ENCODE measurements at regions not wholly inside any gene's neighbourhood (a gene's known extent, or its start where the extent isn't known, plus 50 kb on each side); places are given as distances from the start of the nearest gene placed in this dataset.

DNA sequence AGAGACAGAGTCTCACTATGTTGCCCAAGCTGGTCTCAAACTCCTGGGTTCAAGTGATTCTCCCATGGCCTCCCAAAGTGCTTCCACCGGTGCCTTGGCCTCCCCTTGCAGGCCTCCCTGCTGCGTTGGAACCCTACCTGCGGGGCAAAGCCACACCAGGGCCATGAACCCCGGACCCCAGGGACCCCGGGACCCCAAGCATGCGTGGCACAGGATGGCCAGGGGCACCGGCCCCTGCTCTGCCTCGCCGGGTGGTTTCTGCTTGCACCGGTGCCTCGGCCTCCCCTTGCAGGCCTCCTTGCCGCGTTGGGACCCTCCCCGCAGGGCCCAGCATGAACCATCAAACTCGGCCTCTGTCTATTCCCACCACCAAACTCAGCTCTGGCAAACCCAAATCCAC lies 301.0 kb upstream of the NPVF start:
- Mint-ChIP-seq H3K27me3 (ENCODE audit: unreplicated experiment) (peaks cover 2% of the 10 kb centered on the region), H3K36me3 (ENCODE audit: low read depth, unreplicated experiment) (no peaks in the 10 kb centered on the region), H3K9me3 (ENCODE audit: unreplicated experiment) (no peaks in the 10 kb centered on the region), H3K4me3 (ENCODE audit: unreplicated experiment) (no peak overlapping the region), H3K4me1 (ENCODE audit: unreplicated experiment) (peaks cover 26% of the 10 kb centered on the region), H3K27ac (ENCODE audit: unreplicated experiment) (no peak overlapping the region)
- TF ChIP-seq, protein P1, sequence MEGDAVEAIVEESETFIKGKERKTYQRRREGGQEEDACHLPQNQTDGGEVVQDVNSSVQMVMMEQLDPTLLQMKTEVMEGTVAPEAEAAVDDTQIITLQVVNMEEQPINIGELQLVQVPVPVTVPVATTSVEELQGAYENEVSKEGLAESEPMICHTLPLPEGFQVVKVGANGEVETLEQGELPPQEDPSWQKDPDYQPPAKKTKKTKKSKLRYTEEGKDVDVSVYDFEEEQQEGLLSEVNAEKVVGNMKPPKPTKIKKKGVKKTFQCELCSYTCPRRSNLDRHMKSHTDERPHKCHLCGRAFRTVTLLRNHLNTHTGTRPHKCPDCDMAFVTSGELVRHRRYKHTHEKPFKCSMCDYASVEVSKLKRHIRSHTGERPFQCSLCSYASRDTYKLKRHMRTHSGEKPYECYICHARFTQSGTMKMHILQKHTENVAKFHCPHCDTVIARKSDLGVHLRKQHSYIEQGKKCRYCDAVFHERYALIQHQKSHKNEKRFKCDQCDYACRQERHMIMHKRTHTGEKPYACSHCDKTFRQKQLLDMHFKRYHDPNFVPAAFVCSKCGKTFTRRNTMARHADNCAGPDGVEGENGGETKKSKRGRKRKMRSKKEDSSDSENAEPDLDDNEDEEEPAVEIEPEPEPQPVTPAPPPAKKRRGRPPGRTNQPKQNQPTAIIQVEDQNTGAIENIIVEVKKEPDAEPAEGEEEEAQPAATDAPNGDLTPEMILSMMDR (IDR thresholded peaks at IDR 0.05; ENCODE audit: unreplicated experiment), result no peak
- no peak for DNase-seq (ENCODE audit: low spot score)

DNA sequence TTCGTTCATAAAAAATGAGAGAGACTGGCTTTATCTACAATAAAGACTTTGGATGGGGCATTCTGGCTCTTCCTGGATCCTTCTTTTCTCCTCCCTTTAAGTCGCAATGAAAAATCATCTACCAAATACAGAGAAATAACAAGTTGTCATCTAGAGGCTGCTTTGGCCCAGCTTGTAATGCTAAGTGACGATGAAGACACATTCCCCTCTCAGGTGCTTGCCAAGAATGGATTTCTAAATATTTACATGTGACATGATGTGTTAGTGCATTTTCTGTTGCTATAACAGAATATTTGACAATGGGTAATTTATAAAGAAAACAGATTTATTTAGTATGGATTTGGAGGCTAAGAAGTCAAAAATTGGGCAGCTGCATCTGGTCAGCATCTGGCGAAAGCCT lies 308.6 kb upstream of the NPVF start:
- no peak for DNase-seq (ENCODE audit: low spot score)
- Mint-ChIP-seq H3K36me3 (ENCODE audit: low read depth, unreplicated experiment) (no peaks in the 10 kb centered on the region), H3K27ac (ENCODE audit: unreplicated experiment) (no peak overlapping the region), H3K27me3 (ENCODE audit: unreplicated experiment) (peaks cover 2% of the 10 kb centered on the region), H3K4me3 (ENCODE audit: unreplicated experiment) (no peak overlapping the region), H3K9me3 (ENCODE audit: unreplicated experiment) (no peaks in the 10 kb centered on the region), H3K4me1 (ENCODE audit: unreplicated experiment) (peaks cover 47% of the 10 kb centered on the region)
- TF ChIP-seq, protein P1 (IDR thresholded peaks at IDR 0.05; ENCODE audit: unreplicated experiment), result no peak

DNA sequence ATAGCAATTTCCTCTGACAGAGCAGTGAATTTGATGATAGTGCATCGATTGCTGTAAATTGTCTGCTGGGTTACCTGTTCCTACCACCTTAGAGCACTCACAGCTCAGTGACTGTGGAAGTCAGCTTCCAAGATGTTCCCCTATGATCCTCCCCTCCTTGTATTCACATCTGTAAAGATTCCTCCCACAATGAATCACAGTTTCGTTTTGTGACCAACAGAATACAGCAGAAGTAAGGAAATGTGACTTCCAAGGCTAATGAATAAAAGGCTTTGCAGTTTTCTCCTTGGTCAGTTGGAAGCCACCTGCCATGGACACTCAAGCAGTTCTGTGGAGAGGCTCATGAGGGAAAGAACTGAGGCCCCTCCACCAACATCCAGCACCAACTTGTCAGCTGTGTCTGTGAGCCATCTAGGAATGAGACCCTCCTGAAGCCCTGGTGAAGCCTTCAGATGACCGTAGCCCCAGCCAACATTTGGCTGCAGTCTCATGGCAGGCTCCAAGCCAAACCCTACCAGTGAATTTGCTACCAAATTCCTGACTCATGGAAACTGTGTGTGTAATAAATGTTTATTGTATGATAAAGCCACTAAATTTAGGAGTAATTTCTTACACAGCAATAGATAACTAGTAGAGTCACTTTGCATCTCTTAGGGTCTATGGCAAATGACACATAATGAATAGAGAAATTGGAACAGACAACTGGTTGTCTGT lies 309.5 kb upstream of the NPVF start:
- no peak overlapping the region for H3K27ac Mint-ChIP-seq (ENCODE audit: unreplicated experiment)
- peaks cover 53% of the 10 kb centered on the region for H3K4me1 Mint-ChIP-seq (ENCODE audit: unreplicated experiment)
- TF ChIP-seq, protein P1 (IDR thresholded peaks at IDR 0.05; ENCODE audit: unreplicated experiment), result no peak
- no peaks in the 10 kb centered on the region for H3K9me3 Mint-ChIP-seq (ENCODE audit: unreplicated experiment)
- H3K4me3 Mint-ChIP-seq (ENCODE audit: unreplicated experiment), result no peak overlapping the region
- H3K36me3 Mint-ChIP-seq (ENCODE audit: low read depth, unreplicated experiment), result no peaks in the 10 kb centered on the region
- H3K27me3 Mint-ChIP-seq (ENCODE audit: unreplicated experiment), result peaks cover 2% of the 10 kb centered on the region
- no peak for DNase-seq (ENCODE audit: low spot score)

DNA sequence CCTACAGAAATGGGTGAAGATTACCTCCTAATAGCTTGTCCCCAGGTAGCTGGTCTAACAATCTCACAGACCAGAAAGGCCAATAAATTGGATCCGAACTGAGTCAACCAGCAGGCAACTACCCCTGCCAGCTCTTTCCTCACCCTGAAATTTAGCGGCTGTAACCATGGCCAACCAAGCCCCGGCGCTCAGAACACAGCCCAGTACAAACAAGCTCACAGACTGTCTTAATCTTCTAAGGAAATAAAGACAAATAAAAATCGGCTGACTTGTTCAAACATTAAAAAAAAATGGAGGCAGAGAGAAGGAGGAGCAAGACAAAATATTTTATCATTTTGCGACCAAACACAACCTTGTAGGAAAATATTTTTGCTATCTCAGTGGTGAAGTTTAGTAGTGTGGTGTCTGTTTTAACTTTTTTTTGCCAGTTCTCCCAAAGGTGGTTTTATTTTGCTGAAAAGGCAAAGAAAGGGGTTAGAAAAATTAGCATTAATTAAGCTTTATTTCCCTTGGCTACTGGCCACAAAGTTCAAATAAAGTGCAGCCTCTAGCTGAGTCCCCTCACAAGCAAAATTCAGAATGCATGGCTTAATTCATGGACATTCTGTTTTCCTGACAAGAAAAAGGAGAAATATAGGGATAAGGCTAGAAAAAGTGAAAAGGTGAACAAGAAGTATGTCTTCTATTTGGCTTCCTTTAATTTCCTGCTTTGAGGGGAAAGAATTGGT lies 313.0 kb upstream of the NPVF start:
- Mint-ChIP-seq H3K4me3 (ENCODE audit: unreplicated experiment) (no peak overlapping the region), H3K4me1 (ENCODE audit: unreplicated experiment) (peaks cover 42% of the 10 kb centered on the region), H3K27ac (ENCODE audit: unreplicated experiment) (no peak overlapping the region), H3K27me3 (ENCODE audit: unreplicated experiment) (peaks cover 2% of the 10 kb centered on the region), H3K9me3 (ENCODE audit: unreplicated experiment) (no peaks in the 10 kb centered on the region), H3K36me3 (ENCODE audit: low read depth, unreplicated experiment) (no peaks in the 10 kb centered on the region)
- no peak for DNase-seq (ENCODE audit: low spot score)
- TF ChIP-seq, protein P1 (IDR thresholded peaks at IDR 0.05; ENCODE audit: unreplicated experiment), result no peak

DNA sequence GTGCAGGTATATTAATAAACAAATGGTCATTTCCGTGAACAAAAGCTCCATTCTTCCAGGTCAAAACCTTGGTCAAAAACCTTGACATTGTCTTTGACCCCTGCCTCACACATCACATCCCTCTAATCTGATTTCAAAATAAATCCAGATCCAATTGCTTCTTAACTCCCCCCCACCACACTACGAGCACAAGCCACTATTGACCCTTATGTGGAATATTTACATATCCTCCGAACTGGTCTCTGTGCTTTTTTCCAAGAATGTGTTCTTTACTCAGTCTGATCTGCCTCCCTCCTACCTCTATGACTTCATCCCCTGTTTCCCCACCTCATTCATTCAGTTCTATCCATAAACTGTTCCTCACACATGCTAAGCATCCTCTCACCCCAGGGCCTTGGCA lies 313.6 kb upstream of the NPVF start:
- Mint-ChIP-seq H3K4me1 (ENCODE audit: unreplicated experiment) (peaks cover 42% of the 10 kb centered on the region), H3K4me3 (ENCODE audit: unreplicated experiment) (no peak overlapping the region), H3K9me3 (ENCODE audit: unreplicated experiment) (no peaks in the 10 kb centered on the region), H3K27me3 (ENCODE audit: unreplicated experiment) (peaks cover 2% of the 10 kb centered on the region), H3K36me3 (ENCODE audit: low read depth, unreplicated experiment) (no peaks in the 10 kb centered on the region), H3K27ac (ENCODE audit: unreplicated experiment) (no peak overlapping the region)
- no peak for DNase-seq (ENCODE audit: low spot score)
- TF ChIP-seq, protein P1 (IDR thresholded peaks at IDR 0.05; ENCODE audit: unreplicated experiment), result no peak
